Colonic mucosa (tissue), 4 donors: ENCODE measurements at regions not wholly inside any gene's neighbourhood (a gene's known extent, or its start where the extent isn't known, plus 50 kb on each side); places are given as distances from the start of the nearest gene placed in this dataset.
A peak's percentile ranks its signal among the peaks of the same experiment; 100 is the strongest.

ENCODE experiments used
- DNase-seq: peaks from one replicate; pipeline ENCODE4 v3.0.0-alpha.2; 2020
- H3K27ac ChIP-seq: fragments of 200-600 bp; one replicate; pipeline ENCODE4 v1.8.0; 2021
- H3K27me3 ChIP-seq: fragments of 200-600 bp; one replicate; pipeline ENCODE4 v1.8.0; 2021
- H3K36me3 ChIP-seq: fragments of 200-600 bp; one replicate; pipeline ENCODE4 v1.8.0; 2021
- H3K4me1 ChIP-seq: fragments of 200-600 bp; one replicate; pipeline ENCODE4 v1.8.0; 2021; ENCODE audit warnings: mild to moderate bottlenecking
- H3K4me3 ChIP-seq: fragments of 200-600 bp; one replicate; pipeline ENCODE4 v1.8.0; 2021
- H3K9ac ChIP-seq, 2 donors: one replicate each; pipeline ENCODE4 v1.7.0; 2013; ENCODE audit warnings: control low read depth in 2 of 2, low read depth in 2 of 2, low read length in 2 of 2
- H3K9me3 ChIP-seq: fragments of 200-600 bp; one replicate; pipeline ENCODE4 v1.8.0; 2021
- intact Hi-C: fragments of 100-400 bp; cut with DNase I; formaldehyde crosslinking; loops from one replicate; pipeline ENCODE4 v1.14.1; 2022
- TF ChIP-seq, protein P1 (sequence below): fragments of 200-600 bp; IDR thresholded peaks from one replicate; pipeline ENCODE4 v1.8.0; 2022; ENCODE audit warnings: antibody characterized with exemption, mild to moderate bottlenecking
- donor health status: healthy.
- donor health status: DM: no; HTN: no; CAD: no.
- donor health status: DM: no; HTN: no; CAD: no.

- no peak overlapping the region for H3K9ac ChIP-seq
- no peaks in the 10 kb centered on the region for H3K4me1 ChIP-seq
- no peaks in the 10 kb centered on the region for H3K27me3 ChIP-seq
- H3K27ac ChIP-seq: no peak overlapping the region
- DNase-seq: no peak
- no peaks in the 10 kb centered on the region for H3K36me3 ChIP-seq
- no peaks in the 10 kb centered on the region for H3K9me3 ChIP-seq
- H3K4me3 ChIP-seq: no peak overlapping the region
- TF ChIP-seq, protein P1, sequence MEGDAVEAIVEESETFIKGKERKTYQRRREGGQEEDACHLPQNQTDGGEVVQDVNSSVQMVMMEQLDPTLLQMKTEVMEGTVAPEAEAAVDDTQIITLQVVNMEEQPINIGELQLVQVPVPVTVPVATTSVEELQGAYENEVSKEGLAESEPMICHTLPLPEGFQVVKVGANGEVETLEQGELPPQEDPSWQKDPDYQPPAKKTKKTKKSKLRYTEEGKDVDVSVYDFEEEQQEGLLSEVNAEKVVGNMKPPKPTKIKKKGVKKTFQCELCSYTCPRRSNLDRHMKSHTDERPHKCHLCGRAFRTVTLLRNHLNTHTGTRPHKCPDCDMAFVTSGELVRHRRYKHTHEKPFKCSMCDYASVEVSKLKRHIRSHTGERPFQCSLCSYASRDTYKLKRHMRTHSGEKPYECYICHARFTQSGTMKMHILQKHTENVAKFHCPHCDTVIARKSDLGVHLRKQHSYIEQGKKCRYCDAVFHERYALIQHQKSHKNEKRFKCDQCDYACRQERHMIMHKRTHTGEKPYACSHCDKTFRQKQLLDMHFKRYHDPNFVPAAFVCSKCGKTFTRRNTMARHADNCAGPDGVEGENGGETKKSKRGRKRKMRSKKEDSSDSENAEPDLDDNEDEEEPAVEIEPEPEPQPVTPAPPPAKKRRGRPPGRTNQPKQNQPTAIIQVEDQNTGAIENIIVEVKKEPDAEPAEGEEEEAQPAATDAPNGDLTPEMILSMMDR: no peak
- intact Hi-C loops: no loop called here
These were observed 430.1 kb downstream of the MAFB start for GRCh38 chr20:40258931-40259330.

- DNase-seq: no peak
- Histone ChIP-seq H3K9me3 (no peaks in the 10 kb centered on the region), H3K27ac (no peak overlapping the region)
These were observed 431.3 kb downstream of the MAFB start for GRCh38 chr20:40257763-40258162.

GRCh38 chr20:40255365-40255764 lies 433.7 kb downstream of the MAFB start:
- TF ChIP-seq, protein P1: no peak

More at GRCh38 chr20:40257763-40258162, 431.3 kb downstream of the MAFB start:
- TF ChIP-seq, protein P1: no peak
- H3K27me3 ChIP-seq: no peaks in the 10 kb centered on the region
- H3K36me3 ChIP-seq: no peaks in the 10 kb centered on the region
- H3K4me1 ChIP-seq: no peaks in the 10 kb centered on the region
- H3K4me3 ChIP-seq: no peak overlapping the region
- no peak overlapping the region for H3K9ac ChIP-seq
- intact Hi-C loops: no loop called here

GRCh38 chr20:40254023-40254772 lies 434.8 kb downstream of the MAFB start:
- intact Hi-C loops: loop anchor here (5.0 kb wide), 1 partner anchor 987 kb away; no protein-coding TSS in a partner anchor
- no peak for DNase-seq
- H3K27ac ChIP-seq: no peak overlapping the region
- H3K4me1 ChIP-seq: no peaks in the 10 kb centered on the region
- TF ChIP-seq, protein P1: no peak
- no peak overlapping the region for H3K9ac ChIP-seq
- H3K4me3 ChIP-seq: no peak overlapping the region
- H3K9me3 ChIP-seq: no peaks in the 10 kb centered on the region
- H3K36me3 ChIP-seq: no peaks in the 10 kb centered on the region
- H3K27me3 ChIP-seq: no peaks in the 10 kb centered on the region

More at GRCh38 chr20:40255365-40255764, 433.7 kb downstream of the MAFB start:
- H3K27me3 ChIP-seq: no peaks in the 10 kb centered on the region
- H3K9me3 ChIP-seq: no peaks in the 10 kb centered on the region
- no peaks in the 10 kb centered on the region for H3K36me3 ChIP-seq
- H3K4me1 ChIP-seq: no peaks in the 10 kb centered on the region
- H3K27ac ChIP-seq: no peak overlapping the region
- intact Hi-C loops: no loop called here
- no peak overlapping the region for H3K9ac ChIP-seq
- H3K4me3 ChIP-seq: no peak overlapping the region
- DNase-seq: no peak

DNA sequence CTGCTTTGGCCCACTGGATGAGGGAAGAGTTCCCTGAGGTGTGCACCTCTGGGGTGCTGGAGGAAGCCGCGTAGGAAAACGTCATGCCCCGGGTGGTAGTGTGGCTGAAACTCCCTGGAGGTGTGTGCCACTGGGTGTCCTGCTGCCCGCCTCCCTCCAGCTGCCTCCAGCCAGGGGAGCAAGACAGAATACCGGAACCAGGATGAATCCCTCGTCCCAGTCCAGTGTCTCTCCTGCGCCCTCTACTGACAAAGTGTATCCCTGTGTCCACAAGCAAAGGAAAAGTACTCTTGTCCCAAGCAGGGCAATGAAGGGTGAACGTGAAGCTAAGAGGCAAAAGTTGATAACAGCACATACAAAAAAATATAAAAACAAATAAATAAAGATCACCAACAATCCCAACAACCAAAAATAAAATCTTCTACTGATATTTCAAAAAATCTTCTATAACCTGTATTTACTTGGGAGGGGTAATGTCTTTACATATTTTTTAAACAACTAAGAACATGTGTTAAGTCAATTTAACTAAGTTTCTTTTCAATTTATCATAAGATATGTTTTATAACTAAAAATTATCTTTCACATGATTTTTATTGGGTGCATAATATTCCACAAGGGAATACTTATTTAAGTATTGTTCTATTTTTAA lies 437.6 kb downstream of the MAFB start:
- TF ChIP-seq, protein P1: peak; percentile 30
- H3K36me3 ChIP-seq: no peaks in the 10 kb centered on the region
- H3K4me1 ChIP-seq: no peaks in the 10 kb centered on the region
- no peak overlapping the region for H3K9ac ChIP-seq
- intact Hi-C loops: loop anchor here (5.0 kb wide), 1 partner anchor 984 kb away; no protein-coding TSS in a partner anchor
- no peaks in the 10 kb centered on the region for H3K27me3 ChIP-seq
- peak; percentile 50 for DNase-seq
- no peak overlapping the region for H3K27ac ChIP-seq
- H3K9me3 ChIP-seq: no peaks in the 10 kb centered on the region
- H3K4me3 ChIP-seq: no peak overlapping the region
